ENCODE measurements at regions not wholly inside any gene's neighbourhood (a gene's known extent, or its start where the extent isn't known, plus 50 kb on each side); places are given as distances from the start of the nearest gene placed in this dataset.

DNA sequence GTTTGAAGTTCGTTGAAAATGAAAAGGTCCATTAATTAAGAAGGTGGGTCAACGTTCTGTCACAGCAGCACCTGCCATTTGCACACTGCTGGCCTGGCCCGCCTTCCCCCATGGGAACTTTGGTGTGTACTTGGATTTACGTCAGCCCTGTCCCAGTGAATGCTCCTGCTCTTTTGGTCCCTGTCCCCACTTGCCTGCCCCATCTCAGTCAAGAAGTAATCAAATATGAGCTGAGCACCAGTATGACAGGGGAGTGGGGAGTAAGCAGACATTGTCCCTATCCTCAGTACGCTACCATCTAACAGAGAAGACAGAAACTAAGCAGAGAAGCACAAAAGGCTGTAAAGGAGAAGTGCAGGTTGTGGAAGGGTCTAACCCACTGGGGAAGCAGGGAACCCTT is 65.1 kb downstream of the SLC4A3 start:
- no peak for DNase-seq (ENCODE audit: low spot score)

DNA sequence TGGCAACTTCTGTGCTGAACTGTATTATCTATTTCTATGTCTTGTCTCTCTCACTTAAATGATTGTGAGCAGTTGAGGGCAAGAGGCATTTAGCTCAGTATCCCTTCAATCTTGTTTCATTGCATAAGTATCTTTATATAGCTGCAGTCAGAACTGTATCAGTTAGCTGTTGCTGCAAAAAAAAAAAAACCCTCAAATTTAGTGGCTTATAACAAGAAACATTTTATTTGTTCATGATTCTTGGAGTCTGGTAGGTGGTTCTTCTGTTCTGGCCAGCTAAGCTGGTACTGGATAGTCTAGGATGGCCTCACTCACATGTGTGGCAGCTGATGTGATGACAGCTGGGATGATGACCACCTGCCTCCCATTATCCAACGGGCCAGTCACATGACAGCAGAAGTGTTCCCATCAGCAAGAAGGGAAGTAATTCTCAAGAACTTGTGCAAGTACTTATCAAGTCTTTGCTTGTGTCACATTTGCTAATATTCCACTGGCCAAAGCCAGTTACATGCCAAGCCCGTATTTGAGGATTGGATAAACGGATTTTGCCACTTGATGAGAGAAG is 67.8 kb downstream of the SLC4A3 start:
- no peak for DNase-seq (ENCODE audit: low spot score)

DNA sequence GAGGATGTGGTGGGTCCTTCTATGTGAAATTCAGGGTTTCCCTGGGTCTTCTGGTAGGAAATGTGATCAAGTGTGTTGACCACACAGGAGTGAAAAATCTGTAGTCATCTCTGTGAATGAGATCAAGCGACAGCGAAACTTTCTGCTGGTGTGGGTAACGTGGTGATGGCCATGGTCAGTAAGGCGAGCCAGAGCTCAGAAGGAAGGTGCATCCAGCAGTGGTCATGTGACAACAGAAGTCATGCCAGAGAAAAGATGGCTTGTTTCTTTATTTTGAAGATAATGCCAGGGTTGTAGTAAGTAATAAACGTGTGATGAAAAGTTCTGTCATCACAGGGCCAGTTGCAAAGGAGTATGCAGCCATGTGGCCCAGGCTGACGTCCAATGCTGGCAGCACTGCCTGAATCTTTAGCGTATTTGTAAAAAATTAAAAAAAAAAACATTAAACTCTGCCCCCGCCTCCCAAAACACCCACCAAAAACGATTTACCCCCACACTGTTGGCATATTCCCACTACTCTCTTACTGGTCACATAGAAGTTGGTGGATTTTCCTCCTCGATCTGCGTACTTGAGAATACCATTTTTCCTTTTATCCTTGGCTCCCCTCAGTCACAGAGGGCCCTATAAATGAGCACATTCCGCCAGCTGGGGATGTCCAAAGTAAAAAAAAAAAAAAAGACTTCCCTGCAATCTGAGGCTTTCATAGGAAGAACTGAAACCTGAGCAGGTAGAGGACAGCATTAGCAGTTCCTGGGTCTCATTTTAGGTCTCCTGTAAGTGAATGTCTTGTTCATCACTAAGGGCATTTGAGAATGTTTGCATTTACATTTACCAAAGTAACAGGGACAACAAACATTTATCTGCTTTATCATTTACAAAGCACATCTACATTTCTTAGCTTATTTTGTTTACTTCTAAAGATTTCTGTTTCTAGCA is 70.6 kb downstream of the SLC4A3 start:
- no peak for DNase-seq (ENCODE audit: low spot score)

DNA sequence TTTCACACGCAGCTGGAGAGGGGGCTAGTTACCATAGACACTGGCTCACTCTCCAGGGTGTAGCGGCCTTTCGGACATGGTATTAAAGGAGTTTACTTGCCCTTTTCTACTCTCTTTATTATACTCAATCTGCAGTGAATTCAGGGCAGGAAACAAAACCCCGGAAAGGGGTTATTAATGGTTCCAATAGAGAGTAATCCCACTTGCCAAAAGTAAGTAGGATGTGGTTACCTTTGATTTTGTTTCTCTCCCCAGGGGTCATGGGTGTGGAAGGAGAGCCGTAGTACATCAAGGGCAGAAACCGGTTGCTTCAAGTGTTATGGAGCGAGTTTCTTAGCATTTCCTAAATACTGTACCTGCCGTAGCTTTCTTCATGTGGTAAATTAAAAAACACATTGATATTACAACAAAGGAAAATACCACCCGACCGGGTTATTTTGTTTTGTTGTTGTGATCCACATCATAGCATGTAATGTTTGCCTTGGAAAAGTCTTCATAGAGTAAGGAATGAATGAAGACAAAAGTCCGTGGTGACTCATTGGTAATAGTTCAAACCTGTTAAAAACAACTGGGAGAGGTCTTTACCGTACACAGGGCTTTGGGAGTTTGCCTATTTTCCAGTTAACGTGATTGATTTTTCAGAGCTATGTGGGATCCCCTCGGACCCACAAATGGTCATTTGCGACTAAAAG is 71.5 kb downstream of the SLC4A3 start:
- no peak for DNase-seq (ENCODE audit: low spot score)

DNA sequence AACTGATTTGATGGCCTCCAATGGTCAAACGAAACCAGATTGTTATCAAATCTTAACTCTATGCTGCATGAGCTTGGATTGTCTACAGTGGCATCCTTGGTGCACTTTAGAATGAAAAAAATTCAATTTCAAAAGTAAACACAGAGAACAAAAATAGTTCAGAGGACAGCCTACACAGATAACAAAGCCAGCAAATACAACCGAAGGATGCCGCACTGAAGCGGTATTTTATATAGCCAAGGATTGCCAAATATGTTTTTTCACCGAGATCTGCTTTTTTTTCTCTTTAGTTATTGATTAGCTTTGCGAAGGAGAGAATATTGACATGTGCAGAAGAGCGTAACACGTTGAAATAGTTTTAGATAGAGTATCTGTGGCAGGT is 72.0 kb downstream of the SLC4A3 start:
- DNase-seq (ENCODE audit: low spot score), result no peak

DNA sequence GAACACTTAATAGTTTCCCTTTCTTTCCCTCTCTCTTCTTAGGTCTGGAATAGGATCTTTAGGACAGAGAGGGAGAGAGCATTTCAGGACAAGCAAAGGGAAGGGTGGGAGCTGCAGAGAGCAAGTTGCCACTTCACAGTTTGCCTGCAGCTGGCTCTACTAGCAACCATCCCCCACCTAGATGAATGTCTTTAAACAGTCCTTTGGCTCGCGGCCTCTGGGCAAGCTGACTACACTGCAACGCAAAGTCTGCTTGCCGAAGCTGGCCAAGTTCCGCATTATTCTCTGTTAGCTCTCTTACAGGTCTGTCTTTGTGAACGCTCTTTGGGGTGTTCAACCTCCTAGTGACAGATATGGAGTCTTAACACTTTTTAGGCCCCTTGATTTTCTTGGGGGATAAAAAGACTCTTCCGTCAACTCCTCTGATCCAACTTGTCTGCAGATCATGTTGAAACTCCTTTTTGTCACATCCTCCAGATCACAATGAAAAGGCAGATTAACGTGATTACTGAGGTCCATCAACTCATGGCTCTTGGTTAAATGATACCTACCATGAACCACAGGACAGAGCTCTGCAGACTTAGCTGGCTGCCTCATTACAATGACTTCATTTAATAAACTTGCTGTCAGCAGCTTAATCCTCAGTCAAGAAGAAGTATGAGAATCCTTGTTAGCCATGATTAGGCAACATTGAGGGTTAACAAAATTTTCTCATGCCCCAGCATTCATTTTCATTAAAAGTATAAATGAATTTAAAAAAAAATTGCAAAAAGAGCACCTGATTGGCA is 74.6 kb downstream of the SLC4A3 start:
- no peak for DNase-seq (ENCODE audit: low spot score)

DNA sequence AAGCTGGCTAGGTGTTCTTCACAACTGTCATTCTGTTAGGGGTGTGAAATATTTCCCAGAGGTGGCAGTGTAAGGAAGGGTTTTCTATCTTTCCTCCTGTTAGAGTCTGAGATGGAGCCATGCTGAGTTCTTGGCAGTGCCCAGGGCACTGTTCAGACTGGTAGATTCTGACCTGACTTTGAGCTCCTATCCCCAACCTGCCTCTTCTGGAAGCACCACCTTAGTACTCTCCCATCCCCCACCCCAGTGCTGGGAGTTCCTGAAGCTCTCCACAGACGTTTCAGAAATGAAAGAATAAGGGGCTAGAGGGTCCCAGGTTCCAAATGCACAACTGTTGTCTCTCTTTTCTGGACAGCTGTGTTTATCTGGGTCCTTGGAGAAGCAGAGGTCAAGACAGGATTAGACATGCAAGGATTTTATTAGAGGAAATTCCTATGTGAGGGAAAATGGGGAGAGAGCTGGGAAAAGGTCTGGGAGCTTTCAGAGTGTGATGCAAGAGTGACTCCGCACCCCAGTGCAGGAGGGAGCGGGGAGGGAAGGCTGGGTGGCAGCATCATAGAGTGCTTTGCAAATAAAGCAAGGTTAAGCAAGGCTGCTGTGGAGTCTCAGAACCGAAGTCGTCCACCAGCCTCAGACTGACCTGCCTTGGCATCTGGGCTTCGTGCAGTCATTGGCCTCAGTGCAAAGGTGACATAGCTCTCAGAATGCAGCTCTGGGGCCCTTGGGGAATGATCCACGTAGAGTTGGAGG is 75.5 kb downstream of the SLC4A3 start:
- DNase-seq (ENCODE audit: low spot score), result no peak

DNA sequence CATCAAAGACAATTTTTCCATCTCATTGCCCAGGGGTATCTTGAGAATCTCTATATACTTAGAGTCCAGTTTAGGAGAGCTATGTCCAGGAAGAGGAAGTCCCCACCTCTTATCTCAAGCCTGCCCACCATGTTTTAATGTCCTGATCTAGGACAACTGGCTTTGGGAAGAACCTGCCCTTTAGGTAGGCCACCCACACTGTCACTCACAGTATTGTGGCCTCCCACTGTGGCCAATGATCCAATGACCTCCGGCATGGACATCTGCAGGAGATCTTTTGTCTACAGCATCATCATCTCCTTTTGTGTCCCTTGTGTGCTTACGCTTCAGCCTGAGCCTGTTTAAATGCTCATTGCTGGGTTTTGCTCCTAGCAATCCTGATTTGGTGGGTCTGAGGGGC is 77.4 kb downstream of the SLC4A3 start:
- DNase-seq (ENCODE audit: low spot score), result no peak

DNA sequence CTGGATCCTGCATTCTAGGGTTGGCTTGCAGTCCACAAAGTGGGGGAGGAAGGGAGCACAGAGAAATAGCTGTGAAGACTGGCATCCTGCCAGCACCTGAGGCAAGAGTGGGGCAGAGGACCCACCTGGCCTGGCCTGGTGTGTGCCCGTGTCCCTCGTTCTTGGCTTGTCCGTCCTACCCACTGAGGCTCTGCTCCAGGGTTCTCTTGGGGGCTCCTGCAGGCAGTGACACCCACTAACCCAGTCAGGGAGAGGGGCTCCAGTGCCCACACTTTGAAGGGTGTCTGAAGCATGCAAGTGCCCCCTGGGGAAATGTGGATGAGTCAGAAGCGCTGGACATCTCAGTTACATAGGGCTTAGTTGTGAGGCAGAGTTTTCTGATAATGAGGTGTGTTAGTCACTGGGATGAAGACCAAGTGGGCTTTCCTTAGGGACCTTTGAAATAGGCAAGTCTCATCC is 79.4 kb downstream of the SLC4A3 start:
- DNase-seq (ENCODE audit: low spot score), result no peak

DNA sequence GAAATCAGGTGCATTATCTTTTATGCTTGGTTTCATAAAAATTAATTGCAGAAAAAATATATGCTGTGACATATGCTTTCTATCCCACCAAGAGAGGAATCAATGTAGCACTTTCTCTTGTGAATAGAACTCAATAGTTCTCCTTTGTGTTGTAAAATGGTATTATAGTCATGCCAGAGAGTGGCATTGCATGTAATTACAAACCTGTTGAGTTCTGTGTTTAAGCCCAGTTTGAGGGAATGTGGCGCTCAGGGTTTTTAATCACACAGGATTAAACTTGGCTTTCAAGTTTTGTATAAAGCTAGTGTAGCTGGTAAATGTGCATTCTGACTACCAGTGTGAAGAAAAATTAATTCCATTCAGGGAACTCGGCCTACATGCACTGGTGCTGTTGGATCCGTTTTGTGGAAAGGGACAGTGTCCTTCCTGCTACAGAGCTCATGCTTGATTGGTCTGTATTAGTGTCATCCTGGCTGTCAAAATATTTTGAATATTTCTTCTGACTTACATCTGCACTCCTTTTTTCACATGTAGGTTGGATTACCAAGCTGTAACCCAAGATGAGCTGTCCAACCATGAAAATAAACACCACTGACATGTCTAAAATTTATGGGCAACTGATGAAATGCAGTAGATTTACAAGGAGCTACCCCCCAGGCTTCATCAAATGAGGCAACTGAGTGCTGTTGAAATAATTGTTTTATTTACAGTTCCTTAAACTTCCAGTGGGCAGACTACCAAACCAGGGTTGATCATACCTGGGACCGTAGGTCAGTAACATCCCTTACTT is 80.3 kb downstream of the SLC4A3 start:
- DNase-seq (ENCODE audit: low spot score), result no peak

DNA sequence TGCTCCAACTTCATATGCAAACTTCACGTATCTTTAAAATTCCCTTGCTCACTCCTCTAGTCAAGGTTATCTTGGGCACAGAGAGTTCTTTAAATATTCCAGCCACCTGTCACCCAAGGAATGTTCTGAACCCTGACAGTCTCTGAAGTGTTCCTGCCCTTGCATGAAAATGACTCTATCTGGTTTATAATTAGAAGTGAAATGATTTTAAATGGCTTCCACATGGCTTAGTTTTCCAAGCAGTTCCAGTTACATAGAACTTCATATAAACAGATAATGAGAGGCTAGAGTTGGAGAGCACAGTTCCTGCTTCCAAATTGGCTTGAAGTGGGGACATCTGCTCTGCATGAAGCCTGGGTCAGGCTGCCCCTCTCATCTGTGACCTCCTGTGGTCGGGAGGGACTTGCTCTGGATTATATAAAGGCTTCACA is 81.9 kb downstream of the SLC4A3 start:
- no peak for DNase-seq (ENCODE audit: low spot score)

DNA sequence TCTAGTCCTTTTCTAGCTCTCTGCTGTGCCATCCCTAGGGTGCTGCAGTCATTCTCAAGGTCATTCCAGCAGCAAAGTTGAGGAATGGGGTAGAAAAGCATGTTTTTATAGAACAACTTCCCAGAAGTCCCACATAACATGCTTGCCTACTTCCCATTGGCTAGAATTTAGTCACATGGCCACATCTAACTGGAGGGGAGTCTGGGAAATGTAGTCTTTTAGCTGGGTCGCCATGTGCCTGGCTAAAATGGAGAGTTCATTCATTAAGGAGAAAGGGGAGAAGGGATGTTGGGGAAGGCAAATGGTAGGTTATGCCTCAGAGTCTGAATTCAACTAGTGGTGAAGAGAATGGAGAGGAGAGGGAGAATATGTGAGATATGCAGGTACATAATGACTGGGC is 85.7 kb downstream of the SLC4A3 start:
- DNase-seq (ENCODE audit: low spot score), result no peak

DNA sequence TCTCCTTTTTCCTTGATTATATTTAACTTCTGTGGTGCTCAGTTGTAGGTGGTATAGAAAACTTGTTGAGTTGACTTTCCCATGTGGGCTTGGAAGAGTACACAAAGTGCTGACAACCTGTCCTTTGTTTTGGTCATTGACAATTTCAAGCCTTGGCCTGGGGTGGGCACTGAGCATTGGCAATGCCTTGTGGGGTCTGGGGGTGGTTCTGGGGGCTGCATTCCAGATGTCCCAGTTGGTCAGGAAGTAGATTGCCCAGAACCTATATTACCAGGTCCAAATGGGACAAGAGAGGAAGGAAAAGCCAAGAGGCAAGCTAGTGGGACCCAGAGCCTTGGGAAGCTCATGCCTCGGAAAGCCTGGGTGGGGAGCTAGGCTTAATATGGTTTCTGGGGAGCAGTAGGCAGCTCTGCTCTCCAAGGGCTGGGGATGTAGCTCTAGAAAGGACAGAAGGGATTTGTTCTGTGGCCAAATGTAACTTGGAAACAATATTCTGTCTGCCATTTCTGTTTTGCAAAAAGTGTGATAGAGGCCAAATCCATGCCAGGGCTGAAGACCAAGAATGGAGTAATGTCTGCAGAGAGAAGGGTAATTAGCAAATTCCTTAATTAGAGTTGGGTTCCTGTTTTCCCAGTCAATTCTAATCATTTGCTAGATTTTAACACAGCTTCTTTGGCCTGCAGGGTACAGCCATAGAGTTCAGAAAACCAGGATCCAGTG is 87.4 kb downstream of the SLC4A3 start:
- DNase-seq (ENCODE audit: low spot score), result no peak

DNA sequence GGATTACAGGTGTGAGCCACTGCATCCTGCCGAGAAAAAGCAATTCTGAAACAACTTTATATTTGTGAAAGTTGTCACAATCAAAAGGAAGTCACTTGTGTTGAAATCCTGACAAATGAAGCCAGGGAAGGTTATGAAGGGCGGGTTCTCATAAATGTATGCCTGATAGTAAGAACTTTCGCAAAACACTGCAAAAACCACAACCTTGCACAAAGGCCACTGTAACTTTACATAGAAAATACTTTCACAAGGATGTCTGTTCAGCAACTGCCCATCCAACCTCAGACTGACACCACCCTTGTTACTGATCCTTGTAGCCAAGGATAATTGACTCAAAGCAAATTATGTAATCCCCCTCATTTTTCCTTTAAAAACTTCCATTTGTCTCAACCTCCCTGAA is 90.6 kb downstream of the SLC4A3 start:
- DNase-seq (ENCODE audit: low spot score), result no peak

DNA sequence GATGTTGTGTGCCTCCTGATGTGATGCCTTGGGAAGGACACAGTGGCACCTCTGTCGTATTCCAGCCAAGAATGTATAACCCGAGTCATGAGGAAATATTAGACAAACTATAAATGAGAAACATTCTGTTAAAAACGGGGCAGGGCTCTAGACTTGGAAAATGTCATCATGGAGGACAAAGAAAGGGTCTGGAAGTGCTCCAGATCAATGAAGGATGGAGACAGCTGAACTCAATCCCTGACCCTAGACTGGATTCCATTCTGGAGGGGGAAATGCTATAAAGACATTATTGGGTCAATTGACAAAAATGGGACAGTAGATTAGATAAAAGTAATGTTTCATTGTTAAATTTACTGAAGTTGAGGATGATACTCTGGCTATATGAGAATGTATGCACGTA is 92.1 kb downstream of the SLC4A3 start:
- no peak for DNase-seq (ENCODE audit: low spot score)

DNA sequence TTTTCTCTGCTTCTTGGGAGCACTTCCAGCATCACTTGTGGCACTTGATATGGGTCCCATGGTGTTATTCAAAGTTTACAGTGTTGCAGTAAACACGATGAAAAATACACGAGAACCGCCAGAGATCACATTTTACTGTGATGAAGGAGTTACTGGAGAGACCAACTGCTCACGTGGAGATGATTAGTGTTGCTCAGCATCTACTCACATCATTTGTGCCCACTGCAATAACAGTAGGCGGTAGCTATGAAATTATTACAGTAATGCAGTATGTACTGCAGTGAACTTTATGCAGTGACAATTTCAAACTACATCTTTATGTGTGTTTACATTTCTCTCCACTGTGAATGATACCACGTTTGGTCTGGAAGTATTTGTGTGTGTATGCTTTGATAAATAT is 93.5 kb downstream of the SLC4A3 start:
- DNase-seq (ENCODE audit: low spot score), result no peak

DNA sequence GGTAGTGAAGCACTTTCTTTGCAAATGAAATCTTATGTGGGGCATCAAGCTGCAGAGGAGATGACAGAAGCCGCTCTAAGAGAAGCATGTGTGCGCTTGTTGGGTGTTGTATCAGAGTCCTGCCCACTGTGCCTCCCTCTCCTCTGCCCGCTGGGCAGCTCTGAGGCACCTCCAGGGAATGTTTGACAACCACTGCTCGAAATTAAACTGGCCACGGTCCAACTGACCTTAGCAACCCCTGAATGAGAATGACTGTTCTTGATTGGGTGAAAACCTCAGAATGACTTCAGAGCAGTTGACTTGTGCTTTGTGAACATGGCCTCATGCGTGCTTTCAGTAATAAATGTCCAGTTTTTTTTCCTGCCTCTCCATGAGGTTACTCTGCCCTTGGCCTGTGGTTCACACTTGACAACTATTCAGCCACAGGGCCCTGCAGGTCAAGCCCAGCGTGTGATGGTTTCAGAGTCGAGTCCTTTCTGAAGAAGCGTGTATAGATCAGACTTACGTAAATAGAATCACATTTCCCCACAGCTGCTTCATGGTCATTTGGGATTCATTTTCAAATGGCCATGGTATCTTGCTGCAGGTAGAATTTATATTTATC is 94.9 kb downstream of the SLC4A3 start:
- no peak for DNase-seq (ENCODE audit: low spot score)

DNA sequence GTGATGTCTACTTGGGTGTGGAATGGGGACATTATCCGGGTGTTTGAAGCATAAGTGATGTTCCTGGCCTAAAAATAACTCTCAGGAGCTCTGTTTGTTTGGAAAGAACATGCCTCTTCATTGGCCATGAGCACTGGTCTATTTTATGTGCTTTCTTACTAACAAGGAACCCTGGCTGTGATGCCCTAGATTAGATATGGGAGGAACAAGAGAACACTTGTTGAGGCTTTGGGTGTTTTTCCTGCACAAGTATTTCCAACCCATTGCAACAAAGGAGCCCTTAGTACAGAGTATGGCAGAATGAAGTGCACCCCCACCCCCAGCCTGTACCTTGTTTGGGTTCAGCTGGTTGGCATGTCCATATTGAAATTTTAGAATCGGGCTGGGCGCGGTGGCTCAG is 95.9 kb downstream of the SLC4A3 start:
- DNase-seq (ENCODE audit: low spot score), result no peak

DNA sequence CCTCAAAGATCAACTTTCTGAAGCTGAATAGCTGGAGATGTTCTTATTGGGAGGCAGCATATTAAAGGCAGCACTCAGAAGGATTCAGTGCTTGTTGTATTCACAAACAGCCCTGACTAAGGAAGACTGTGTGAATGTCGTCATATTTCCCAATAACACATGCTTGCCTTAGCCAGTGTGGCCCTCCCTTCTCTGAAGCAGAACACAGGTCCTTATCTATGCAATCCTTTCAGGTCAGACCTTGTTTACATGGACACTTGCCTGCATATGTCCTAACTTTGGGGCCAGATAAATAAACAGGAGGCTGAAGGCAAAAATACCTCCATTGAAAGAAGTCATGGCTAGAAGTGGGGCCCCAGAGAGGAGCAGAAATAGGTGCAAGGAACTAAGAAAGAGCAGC is 97.2 kb downstream of the SLC4A3 start:
- DNase-seq (ENCODE audit: low spot score), result no peak

DNA sequence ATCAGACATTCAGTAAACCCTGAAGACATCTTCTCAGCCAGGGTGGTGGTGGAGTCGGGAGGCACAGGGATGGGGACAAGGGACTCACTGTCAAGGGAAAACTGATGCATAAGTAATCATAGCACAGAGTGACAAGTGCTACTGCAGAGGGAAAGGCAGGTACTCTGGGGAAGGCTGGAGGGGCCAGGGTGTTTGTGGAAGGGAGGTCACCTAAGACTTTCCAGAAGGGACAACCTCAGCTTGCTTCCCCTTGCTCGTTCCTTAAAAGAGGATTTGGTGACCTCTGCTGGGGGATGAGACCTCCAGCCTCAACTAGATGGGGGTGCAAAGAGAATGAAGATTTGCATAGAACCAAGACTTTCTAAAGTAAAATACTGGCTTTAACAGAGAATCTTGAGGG is 99.5 kb downstream of the SLC4A3 start:
- DNase-seq (ENCODE audit: low spot score), result no peak

Data from putamen (tissue), 1 donor.